CD14-positive monocyte (primary cell): ENCODE measurements at regions not wholly inside any gene's neighbourhood (a gene's known extent, or its start where the extent isn't known, plus 50 kb on each side); places are given as distances from the start of the nearest gene placed in this dataset.
A peak's percentile ranks its signal among the peaks of the same experiment; 100 is the strongest.

Source experiments
- DNase-seq, 3 donors: peaks; one replicate each; pipeline ENCODE4 v3.0.0-alpha.2; 2011 to 2022
- H2AFZ ChIP-seq: 2 replicates; pipeline ENCODE4 v1.6.0; 2012; ENCODE audit warnings: mild to moderate bottlenecking, low read depth, low read length, inconsistent platforms; ENCODE audit not compliant: insufficient read depth, poor library complexity, severe bottlenecking
- H3K27ac ChIP-seq, 2 donors: 1 replicate in 1 of 2; 2 replicates in 1 of 2; pipeline ENCODE4 v1.5.1; 2012 to 2013; ENCODE audit warnings: low read length in 2 of 2, control low read depth in 1 of 2, inconsistent platforms in 1 of 2, low read depth in 1 of 2, mild to moderate bottlenecking in 1 of 2
- H3K27me3 ChIP-seq, 2 donors: one replicate each; pipeline versions ENCODE4 v1.6.0 to v1.6.1; 2011 to 2013; ENCODE audit warnings: low read length in 2 of 2; ENCODE audit not compliant: control insufficient read depth in 2 of 2, insufficient read depth in 2 of 2
- H3K36me3 ChIP-seq, 2 donors: replicated peaks in 1 of 2; 1 replicate in 1 of 2; 2 replicates in 1 of 2; pipeline versions ENCODE4 v1.5.1 to v1.6.1; 2012 to 2013; ENCODE audit warnings: low read length in 2 of 2, control low read depth in 1 of 2, inconsistent platforms in 1 of 2, mild to moderate bottlenecking in 1 of 2; ENCODE audit not compliant: insufficient read depth in 2 of 2, control insufficient read depth in 1 of 2
- H3K4me1 ChIP-seq, 2 donors: 1 replicate in 1 of 2; 2 replicates in 1 of 2; pipeline versions ENCODE4 v1.5.1 to v1.6.1; 2012 to 2013; ENCODE audit warnings: low read length in 2 of 2, control low read depth in 1 of 2, inconsistent platforms in 1 of 2, mild to moderate bottlenecking in 1 of 2, moderate library complexity in 1 of 2; ENCODE audit not compliant: insufficient read depth in 2 of 2, control insufficient read depth in 1 of 2
- H3K4me2 ChIP-seq: replicated peaks from 2 replicates; pipeline ENCODE3; 2012; ENCODE audit warnings: low read length, moderate library complexity, mild to moderate bottlenecking; ENCODE audit not compliant: poor library complexity, severe bottlenecking; ENCODE audit errors: extremely low read depth
- H3K4me3 ChIP-seq, 3 experiments: fragments of 200-600 bp in 1 of 3; sonication (generic) in 1 of 3; replicated peaks in 1 of 3; 1 replicate in 2 of 3; 2 replicates in 1 of 3; pipeline ENCODE4 v1.5.1; 2011 to 2013; ENCODE audit warnings: low read length in 3 of 3, mild to moderate bottlenecking in 3 of 3, control low read depth in 2 of 3, low read depth in 2 of 3, inconsistent platforms in 1 of 3, moderate library complexity in 1 of 3
- H3K79me2 ChIP-seq: 2 replicates; pipeline ENCODE4 v1.6.0; 2012; ENCODE audit warnings: mild to moderate bottlenecking, control low read depth, inconsistent platforms, low read length, moderate library complexity; ENCODE audit not compliant: insufficient read depth
- H3K9ac ChIP-seq: 2 replicates; pipeline ENCODE4 v1.6.0; 2017; ENCODE audit warnings: low read length, mild to moderate bottlenecking; ENCODE audit not compliant: insufficient read depth, poor library complexity, severe bottlenecking
- H3K9me3 ChIP-seq, 2 donors: replicated peaks in 1 of 2; 1 replicate in 1 of 2; 2 replicates in 1 of 2; pipeline versions ENCODE4 v1.5.1 to v1.6.1; 2012 to 2013; ENCODE audit warnings: low read length in 2 of 2, control low read depth in 1 of 2; ENCODE audit not compliant: control insufficient read depth in 1 of 2, insufficient read depth in 1 of 2
- H4K20me1 ChIP-seq: 2 replicates; pipeline ENCODE4 v1.6.0; 2012; ENCODE audit warnings: mild to moderate bottlenecking, low read length, control low read depth, moderate library complexity; ENCODE audit not compliant: insufficient read depth
- H3K27ac Mint-ChIP-seq, 7 donors: one replicate each; pipeline ENCODE4 v1.8.0; 2020; ENCODE audit warnings: mild to moderate bottlenecking in 7 of 7, mixed read lengths in 7 of 7, moderate library complexity in 6 of 7, inconsistent platforms in 2 of 7
- H3K27me3 Mint-ChIP-seq, 3 donors: one replicate each; pipeline ENCODE4 v1.8.0; 2021 to 2022; ENCODE audit warnings: low read depth in 3 of 3, mild to moderate bottlenecking in 3 of 3, mixed read lengths in 3 of 3, moderate library complexity in 3 of 3, inconsistent platforms in 1 of 3
- H3K36me3 Mint-ChIP-seq, 2 donors: one replicate each; pipeline ENCODE4 v1.8.0; 2020; ENCODE audit warnings: mixed read lengths in 2 of 2, inconsistent platforms in 1 of 2, mild to moderate bottlenecking in 1 of 2
- H3K4me1 Mint-ChIP-seq: one replicate; pipeline ENCODE4 v1.8.0; 2020; ENCODE audit warnings: mild to moderate bottlenecking, mixed read lengths
- H3K4me3 Mint-ChIP-seq, 2 donors: one replicate each; pipeline ENCODE4 v1.8.0; 2020; ENCODE audit warnings: mild to moderate bottlenecking in 2 of 2, mixed read lengths in 2 of 2, moderate library complexity in 1 of 2
- H3K9me3 Mint-ChIP-seq, 7 donors: one replicate each; pipeline ENCODE4 v1.8.0; 2020 to 2022; ENCODE audit warnings: mixed read lengths in 7 of 7, mild to moderate bottlenecking in 6 of 7, moderate library complexity in 6 of 7, inconsistent platforms in 2 of 7
- CTCF ChIP-seq: fragments of 200-600 bp; IDR thresholded peaks from one replicate; pipeline ENCODE4 v1.8.0; 2022; ENCODE audit warnings: antibody characterized with exemption, mild to moderate bottlenecking
- whole genome bisulfite sequencing: methylation state at CpG from one replicate; pipeline ENCODE4 v1.1.5; 2013; ENCODE audit warnings: missing lambda C conversion rate; ENCODE audit not compliant: insufficient coverage; 5-methylcytosine and 5-hydroxymethylcytosine counted together
- intact Hi-C, 2 donors: fragments of 100-400 bp; cut with micrococcal nuclease; formaldehyde crosslinking; loops; one replicate each; pipeline versions ENCODE4 v1.15.0 to v1.15.1; 2023

GRCh38 chr2:59174536-59175243, 933.6 kb upstream of the FANCL start:
- Mint-ChIP-seq H3K9me3 (peaks cover 0 to 8% (median 3%) of the 10 kb centered on the region in 7 donors), H3K4me1 (no peaks in the 10 kb centered on the region)
- 92% methylated on average over 10 of the region's 13 CpGs for WGBS

GRCh38 chr2:59173325-59173724, 932.2 kb upstream of the FANCL start:
- Mint-ChIP-seq H3K9me3 (peaks cover 0 to 8% (median 3%) of the 10 kb centered on the region in 7 donors), H3K4me3 (no peak overlapping the region), H3K4me1 (no peaks in the 10 kb centered on the region), H3K27ac (no peak overlapping the region), H3K36me3 (no peaks in the 10 kb centered on the region), H3K27me3 (peaks cover 0 to 4% (median 0%) of the 10 kb centered on the region in 3 donors)
- Histone ChIP-seq H3K4me1 (no peaks in the 10 kb centered on the region), H2AFZ (no peak overlapping the region), H3K27me3 (no peaks in the 10 kb centered on the region), H3K9me3 (no peaks in the 10 kb centered on the region), H3K4me2 (no peak overlapping the region), H3K79me2 (no peaks in the 10 kb centered on the region), H4K20me1 (no peaks in the 10 kb centered on the region), H3K4me3 (no peak overlapping the region), H3K9ac (no peak overlapping the region), H3K36me3 (no peaks in the 10 kb centered on the region), H3K27ac (no peak overlapping the region)
- intact Hi-C loops, result no loop called here
- TF ChIP-seq CTCF, result no peak
- WGBS, result 100% methylated on average over 2 of the region's 8 CpGs
- no peak for DNase-seq

More at GRCh38 chr2:59174536-59175243, 933.6 kb upstream of the FANCL start:
- no peak for TF ChIP-seq CTCF
- Histone ChIP-seq H3K36me3 (no peaks in the 10 kb centered on the region), H3K79me2 (no peaks in the 10 kb centered on the region), H3K27me3 (no peaks in the 10 kb centered on the region), H3K4me3 (no peak overlapping the region), H3K4me1 (no peaks in the 10 kb centered on the region), H3K27ac (no peak overlapping the region), H2AFZ (no peak overlapping the region), H3K9me3 (no peaks in the 10 kb centered on the region), H4K20me1 (no peaks in the 10 kb centered on the region), H3K4me2 (no peak overlapping the region), H3K9ac (no peak overlapping the region)
- Mint-ChIP-seq H3K36me3 (no peaks in the 10 kb centered on the region), H3K27me3 (peaks cover 0 to 4% (median 0%) of the 10 kb centered on the region in 3 donors), H3K4me3 (no peak overlapping the region), H3K27ac (peak overlapping the region in 2 of 7 donors; percentile 14 to 58)
- intact Hi-C loops, result no loop called here
- DNase-seq, result no peak
